G401 (cell line): ENCODE measurements at regions not wholly inside any gene's neighbourhood (a gene's known extent, or its start where the extent isn't known, plus 50 kb on each side); places are given as distances from the start of the nearest gene placed in this dataset.

Experiments
- DNase-seq: peaks from one replicate; pipeline ENCODE4 v3.0.0-alpha.2; 2015; ENCODE audit warnings: low spot score
- in situ Hi-C: cut with HindIII; loops from 2 replicates; pipeline ENCODE4 v1.10.0; 2016; ENCODE audit warnings: low sequenced_read_pairs, mixed read lengths

GRCh38 chr2:146532009-146532408 is 1312.8 kb upstream of the ACVR2A start:
- no peak for DNase-seq
- in situ Hi-C loops, result no loop called here

GRCh38 chr2:146530886-146531285 is 1313.9 kb upstream of the ACVR2A start:
- in situ Hi-C loops, result no loop called here
- DNase-seq, result no peak

GRCh38 chr2:146527166-146527565 is 1317.7 kb upstream of the ACVR2A start:
- no peak for DNase-seq
- in situ Hi-C loops, result no loop called here

GRCh38 chr2:146523196-146523595 is 1321.6 kb upstream of the ACVR2A start:
- in situ Hi-C loops, result no loop called here
- no peak for DNase-seq

GRCh38 chr2:146506851-146507250 is 1338.0 kb upstream of the ACVR2A start:
- no peak for DNase-seq
- in situ Hi-C loops, result no loop called here

GRCh38 chr2:146503366-146503765 is 1341.5 kb upstream of the ACVR2A start:
- DNase-seq, result no peak
- in situ Hi-C loops, result no loop called here

GRCh38 chr2:146496248-146496647 is 1348.6 kb upstream of the ACVR2A start:
- no peak for DNase-seq
- in situ Hi-C loops, result no loop called here

GRCh38 chr2:146489386-146489785 is 1355.4 kb upstream of the ACVR2A start:
- in situ Hi-C loops, result no loop called here
- DNase-seq, result no peak

- in situ Hi-C loops, result no loop called here
- DNase-seq, result no peak
Measured at GRCh38 chr2:146481629-146482028, 1363.2 kb upstream of the ACVR2A start.

- DNase-seq, result no peak
- in situ Hi-C loops, result no loop called here
Measured at GRCh38 chr2:146477383-146477782, 1367.4 kb upstream of the ACVR2A start.

GRCh38 chr2:146468578-146468977 is 1376.3 kb upstream of the ACVR2A start:
- in situ Hi-C loops, result no loop called here
- DNase-seq, result no peak

- in situ Hi-C loops, result no loop called here
- DNase-seq, result no peak
Measured at GRCh38 chr2:146467425-146467824, 1377.4 kb upstream of the ACVR2A start.

- DNase-seq, result no peak
- in situ Hi-C loops, result no loop called here
Measured at GRCh38 chr2:146465460-146465859, 1379.4 kb upstream of the ACVR2A start.

GRCh38 chr2:146461068-146461467 is 1383.8 kb upstream of the ACVR2A start:
- in situ Hi-C loops, result no loop called here

GRCh38 chr2:146458585-146458984 is 1386.2 kb upstream of the ACVR2A start:
- DNase-seq, result no peak
- in situ Hi-C loops, result no loop called here

More at GRCh38 chr2:146461068-146461467, 1383.8 kb upstream of the ACVR2A start:
- DNase-seq, result no peak

- in situ Hi-C loops, result no loop called here
- DNase-seq, result no peak
Measured at GRCh38 chr2:146457221-146457620, 1387.6 kb upstream of the ACVR2A start.

- DNase-seq, result no peak
- in situ Hi-C loops, result no loop called here
Measured at GRCh38 chr2:146455325-146455724, 1389.5 kb upstream of the ACVR2A start.

- in situ Hi-C loops, result no loop called here
- DNase-seq, result no peak
Measured at GRCh38 chr2:146451972-146452371, 1392.9 kb upstream of the ACVR2A start.

- in situ Hi-C loops, result no loop called here
- DNase-seq, result no peak
Measured at GRCh38 chr2:146450131-146450530, 1394.7 kb upstream of the ACVR2A start.

- in situ Hi-C loops, result no loop called here
Measured at GRCh38 chr2:146444987-146445386, 1399.8 kb upstream of the ACVR2A start.

GRCh38 chr2:146444085-146444484 is 1400.7 kb upstream of the ACVR2A start:
- in situ Hi-C loops, result no loop called here
- DNase-seq, result no peak

More at GRCh38 chr2:146444987-146445386, 1399.8 kb upstream of the ACVR2A start:
- DNase-seq, result no peak

- in situ Hi-C loops, result no loop called here
- no peak for DNase-seq
Measured at GRCh38 chr2:146438246-146438645, 1406.6 kb upstream of the ACVR2A start.
